ENCODE measurements at regions not wholly inside any gene's neighbourhood (a gene's known extent, or its start where the extent isn't known, plus 50 kb on each side); places are given as distances from the start of the nearest gene placed in this dataset.

DNA sequence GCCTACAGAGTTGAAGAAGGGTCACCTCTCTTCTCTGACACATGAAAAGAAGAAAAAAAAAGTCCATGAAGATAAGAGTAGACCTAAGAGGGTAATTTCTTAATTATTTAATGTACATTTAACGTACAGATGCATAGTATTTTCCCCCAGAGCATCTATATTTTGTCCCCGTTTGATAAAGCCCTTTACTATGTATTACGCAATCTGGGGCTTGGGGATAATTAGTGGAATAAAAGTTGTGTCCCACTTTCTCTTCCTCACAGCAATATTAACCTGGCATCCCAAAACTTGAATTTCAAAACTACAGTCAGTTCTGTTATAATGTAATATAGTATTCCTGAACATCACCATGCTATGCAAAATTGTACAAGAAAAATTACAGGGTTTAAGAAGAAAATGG is 254.1 kb downstream of the SUCLG1 start:
- H3K4me3 ChIP-seq, result no peak overlapping the region
- no peak for DNase-seq (ENCODE audit: low spot score)
- TF ChIP-seq, protein P1, sequence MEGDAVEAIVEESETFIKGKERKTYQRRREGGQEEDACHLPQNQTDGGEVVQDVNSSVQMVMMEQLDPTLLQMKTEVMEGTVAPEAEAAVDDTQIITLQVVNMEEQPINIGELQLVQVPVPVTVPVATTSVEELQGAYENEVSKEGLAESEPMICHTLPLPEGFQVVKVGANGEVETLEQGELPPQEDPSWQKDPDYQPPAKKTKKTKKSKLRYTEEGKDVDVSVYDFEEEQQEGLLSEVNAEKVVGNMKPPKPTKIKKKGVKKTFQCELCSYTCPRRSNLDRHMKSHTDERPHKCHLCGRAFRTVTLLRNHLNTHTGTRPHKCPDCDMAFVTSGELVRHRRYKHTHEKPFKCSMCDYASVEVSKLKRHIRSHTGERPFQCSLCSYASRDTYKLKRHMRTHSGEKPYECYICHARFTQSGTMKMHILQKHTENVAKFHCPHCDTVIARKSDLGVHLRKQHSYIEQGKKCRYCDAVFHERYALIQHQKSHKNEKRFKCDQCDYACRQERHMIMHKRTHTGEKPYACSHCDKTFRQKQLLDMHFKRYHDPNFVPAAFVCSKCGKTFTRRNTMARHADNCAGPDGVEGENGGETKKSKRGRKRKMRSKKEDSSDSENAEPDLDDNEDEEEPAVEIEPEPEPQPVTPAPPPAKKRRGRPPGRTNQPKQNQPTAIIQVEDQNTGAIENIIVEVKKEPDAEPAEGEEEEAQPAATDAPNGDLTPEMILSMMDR (IDR thresholded peaks at IDR 0.05), result no peak
- H3K27ac ChIP-seq, result no peak overlapping the region

DNA sequence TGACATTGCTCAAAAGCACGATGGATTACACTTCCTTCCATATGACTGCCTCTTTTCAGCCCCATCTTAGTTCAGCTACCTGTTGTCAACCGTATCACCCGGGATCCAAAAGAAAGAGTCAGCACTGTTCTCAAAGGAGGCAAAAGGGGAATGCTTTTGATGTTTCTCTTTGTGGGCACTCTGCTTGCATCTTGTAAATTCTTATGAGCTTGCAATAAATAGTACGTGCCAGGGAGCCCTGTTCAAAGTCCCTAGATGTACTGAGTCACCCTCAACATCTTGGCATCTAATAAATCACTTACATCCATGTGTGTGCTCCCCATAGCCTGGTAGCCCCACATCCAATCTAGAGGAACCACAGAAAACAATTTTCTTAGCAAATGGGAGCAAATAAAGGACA is 256.9 kb downstream of the SUCLG1 start:
- Histone ChIP-seq H3K4me3 (no peak overlapping the region), H3K27ac (no peak overlapping the region)
- TF ChIP-seq, protein P1 (IDR thresholded peaks at IDR 0.05), result no peak
- no peak for DNase-seq (ENCODE audit: low spot score)

DNA sequence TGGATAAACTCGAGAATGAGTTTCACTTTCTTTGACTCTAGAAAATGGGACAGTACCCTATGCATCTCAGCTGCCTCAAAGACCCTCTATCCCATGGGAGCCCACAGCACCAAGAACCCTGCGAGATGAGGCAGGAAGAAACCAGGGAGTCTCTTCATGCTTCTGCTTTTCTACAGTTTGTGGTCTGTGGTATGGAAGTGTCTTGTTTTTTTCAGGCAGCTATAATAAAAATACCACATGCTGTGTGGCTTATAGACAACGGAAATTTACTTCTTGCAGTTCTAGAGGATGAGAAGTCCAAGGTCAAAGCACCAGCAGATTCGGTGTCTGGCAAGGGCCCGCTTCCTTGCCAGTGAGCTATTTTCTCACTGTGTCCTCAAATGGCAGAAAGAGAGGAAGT is 257.9 kb downstream of the SUCLG1 start:
- Histone ChIP-seq H3K27ac (no peak overlapping the region), H3K4me3 (no peak overlapping the region)
- no peak for DNase-seq (ENCODE audit: low spot score)
- TF ChIP-seq, protein P1 (IDR thresholded peaks at IDR 0.05), result no peak

DNA sequence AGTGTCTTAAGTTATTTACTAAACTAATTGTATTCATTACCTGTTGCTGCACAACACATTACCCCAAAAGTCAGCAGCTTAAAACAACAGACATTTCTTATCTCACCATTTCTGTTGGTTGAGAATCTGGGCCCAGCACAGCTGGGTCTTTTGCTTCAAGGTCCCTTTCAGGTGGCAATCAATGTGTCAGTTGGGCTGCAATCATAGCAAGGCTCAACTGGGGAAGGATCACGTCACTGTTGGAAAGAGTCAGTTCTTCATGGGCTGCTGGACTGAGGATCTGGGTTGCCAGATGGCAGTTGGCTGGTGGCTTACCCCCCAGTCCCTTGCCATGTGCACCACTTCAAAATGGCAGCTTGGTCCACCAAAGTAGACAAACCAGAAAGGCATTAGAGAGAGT is 261.2 kb downstream of the SUCLG1 start:
- TF ChIP-seq, protein P1 (IDR thresholded peaks at IDR 0.05), result no peak

DNA sequence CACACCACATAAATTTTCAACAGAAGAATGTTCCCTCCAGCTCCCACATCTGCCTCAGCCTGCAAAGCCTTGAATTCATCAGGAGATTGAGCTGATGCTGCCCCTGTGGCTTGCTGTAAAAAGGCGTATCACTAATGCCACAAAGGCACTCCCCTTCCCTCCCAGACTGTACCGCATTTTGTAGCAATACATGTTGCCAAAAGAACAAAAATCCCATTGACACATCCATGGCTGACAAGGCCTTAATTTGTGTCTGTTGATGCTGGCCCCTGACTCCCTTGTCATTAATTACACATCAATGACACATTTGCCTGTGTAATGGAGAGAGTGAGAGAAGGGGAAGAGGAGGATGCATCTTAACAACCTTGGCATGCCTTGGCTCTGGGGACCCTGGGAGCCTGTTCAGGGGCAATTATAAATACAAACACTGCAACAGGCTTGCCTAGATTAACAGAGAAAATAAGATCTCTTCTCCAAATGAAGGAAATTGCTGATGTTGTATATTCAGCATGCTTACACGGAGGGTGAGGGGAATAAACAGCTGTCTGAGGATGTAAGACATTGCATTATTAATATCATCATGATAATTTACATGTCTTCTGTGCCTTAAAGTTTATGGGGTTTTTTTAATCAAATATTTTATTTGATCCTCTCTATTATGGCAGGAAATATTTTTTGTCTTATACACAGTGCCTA is 264.0 kb downstream of the SUCLG1 start:
- no peak for DNase-seq (ENCODE audit: low spot score)
- TF ChIP-seq, protein P1 (IDR thresholded peaks at IDR 0.05), result no peak
- Histone ChIP-seq H3K4me3 (no peak overlapping the region), H3K27ac (no peak overlapping the region)

More for the DNA sequence above, 261.2 kb downstream of the SUCLG1 start:
- DNase-seq (ENCODE audit: low spot score), result no peak
- H3K27ac ChIP-seq, result no peak overlapping the region
- no peak overlapping the region for H3K4me3 ChIP-seq

DNA sequence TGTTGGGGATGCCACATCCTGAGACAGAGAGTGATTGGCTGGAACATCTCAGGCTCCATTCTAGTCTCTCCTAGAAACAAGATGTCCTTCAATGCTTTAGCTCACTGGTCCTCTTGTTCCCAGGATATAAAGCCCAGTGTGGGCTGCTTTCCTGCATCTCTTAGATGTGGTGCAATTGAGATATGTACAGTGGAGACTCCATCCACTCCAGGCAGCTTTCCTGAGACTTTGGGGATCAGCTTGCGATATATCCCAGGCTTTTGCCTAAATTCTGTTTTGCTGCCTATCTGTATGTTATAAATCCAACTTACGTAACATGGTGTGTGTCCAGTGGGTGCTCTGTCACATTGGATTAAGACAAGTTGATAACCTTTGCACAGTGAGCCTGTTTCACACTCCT is 264.9 kb downstream of the SUCLG1 start:
- H3K4me3 ChIP-seq, result no peak overlapping the region
- no peak for DNase-seq (ENCODE audit: low spot score)
- TF ChIP-seq, protein P1 (IDR thresholded peaks at IDR 0.05), result no peak
- no peak overlapping the region for H3K27ac ChIP-seq

DNA sequence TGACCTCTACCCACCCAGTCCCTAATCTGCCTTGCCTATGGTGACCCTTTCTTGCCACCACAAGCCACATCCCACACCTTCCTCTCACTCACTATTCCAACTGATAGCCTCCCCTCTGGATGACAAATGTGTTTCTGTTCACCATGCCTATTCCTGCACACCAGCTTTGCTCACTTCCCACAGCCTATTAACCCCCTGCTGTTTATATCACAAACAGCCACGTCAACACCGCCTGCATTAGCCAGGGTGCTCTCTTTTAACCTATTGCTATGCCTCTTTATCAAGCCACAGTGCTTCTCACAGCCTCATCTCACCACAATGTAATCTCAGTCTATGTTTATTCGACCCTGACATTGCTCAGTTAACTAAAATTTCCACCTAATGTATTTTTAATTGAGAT is 271.8 kb downstream of the SUCLG1 start:
- TF ChIP-seq, protein P1 (IDR thresholded peaks at IDR 0.05), result no peak

More for the DNA sequence above, 271.8 kb downstream of the SUCLG1 start:
- Histone ChIP-seq H3K27ac (no peak overlapping the region), H3K4me3 (no peak overlapping the region)
- DNase-seq (ENCODE audit: low spot score), result no peak

Data from coronary artery (tissue), 2 donors.